B cell (primary cell): ENCODE measurements at regions not wholly inside any gene's neighbourhood (a gene's known extent, or its start where the extent isn't known, plus 50 kb on each side); places are given as distances from the start of the nearest gene placed in this dataset.

Experiments
- ATAC-seq: fragments of 200-7000 bp; cut with Tn5 transposase; one replicate; pipeline ENCODE4 v1.10.0; 2021; ENCODE audit warnings: low read depth, mild to moderate bottlenecking, moderate number of reproducible peaks, moderate library complexity
- CTCF ChIA-PET: fragments of 350-600 bp; sonication (Branson Sonifier 250); formaldehyde crosslinking; loops from one replicate; lab custom pipeline; 2021; ENCODE audit warnings: antibody characterized with exemption, inconsistent platforms; lab: Charles Lee
- POLR2A ChIA-PET: fragments of 350-600 bp; sonication (Branson Sonifier 250); formaldehyde crosslinking; loops from one replicate; lab custom pipeline; 2021; ENCODE audit warnings: antibody characterized with exemption; lab: Charles Lee
- DNase-seq: peaks from one replicate; pipeline ENCODE4 v3.0.0; 2013
- H2AFZ ChIP-seq: 2 replicates; pipeline ENCODE4 v1.6.1; 2012; ENCODE audit warnings: mild to moderate bottlenecking, low read depth, low read length; ENCODE audit not compliant: insufficient read depth, poor library complexity, severe bottlenecking
- H3K27ac ChIP-seq, 2 donors: 1 replicate in 1 of 2; 2 replicates in 1 of 2; pipeline ENCODE4 v1.5.1; 2012 to 2013; ENCODE audit warnings: low read length in 2 of 2, mild to moderate bottlenecking in 2 of 2, moderate library complexity in 1 of 2
- H3K27me3 ChIP-seq, 4 experiments: fragments of 200-600 bp in 1 of 4; sonication (generic) in 1 of 4; replicated peaks in 1 of 4; 1 replicate in 2 of 4; 2 replicates in 2 of 4; pipeline versions ENCODE4 v1.6.1 to v1.7.0; 2013 to 2016; ENCODE audit warnings: low read length in 3 of 4, mild to moderate bottlenecking in 2 of 4, mixed read lengths in 1 of 4, moderate library complexity in 1 of 4; ENCODE audit not compliant: insufficient read depth in 4 of 4, control insufficient read depth in 3 of 4; ENCODE audit errors: control extremely low read depth in 1 of 4
- H3K36me3 ChIP-seq, 2 experiments: replicated peaks in 1 of 2; 1 replicate in 1 of 2; 2 replicates in 1 of 2; pipeline versions ENCODE4 v1.6.1 to v1.7.1; 2013; ENCODE audit warnings: low read length in 1 of 2; ENCODE audit not compliant: insufficient read depth in 2 of 2, control insufficient read depth in 1 of 2; ENCODE audit errors: control extremely low read depth in 1 of 2, extremely low read depth in 1 of 2
- H3K4me1 ChIP-seq, 2 donors: fragments of 200-600 bp in 1 of 2; sonication (generic) in 1 of 2; 1 replicate in 1 of 2; 2 replicates in 1 of 2; pipeline versions ENCODE4 v1.5.1 to v1.6.1; 2013 to 2017; ENCODE audit warnings: low read length in 2 of 2; ENCODE audit not compliant: control insufficient read depth in 2 of 2, insufficient read depth in 2 of 2
- H3K4me2 ChIP-seq: replicated peaks from 2 replicates; pipeline ENCODE3; 2012; ENCODE audit warnings: mild to moderate bottlenecking, low read depth, low read length; ENCODE audit not compliant: poor library complexity, severe bottlenecking
- H3K4me3 ChIP-seq, 5 experiments: fragments of 200-600 bp in 1 of 5; sonication (generic) in 1 of 5; 1 replicate in 3 of 5; 2 replicates in 2 of 5; pipeline versions ENCODE4 v1.5.1 to v1.7.0; 2011 to 2016; ENCODE audit warnings: low read length in 4 of 5, mild to moderate bottlenecking in 4 of 5, low read depth in 2 of 5, control low read depth in 1 of 5, moderate library complexity in 1 of 5; ENCODE audit not compliant: insufficient read depth in 1 of 5; ENCODE audit errors: control extremely low read depth in 1 of 5, extremely low read depth in 1 of 5
- H3K79me2 ChIP-seq: fragments of 200-600 bp; sonication (generic); one replicate; pipeline ENCODE4 v1.6.0; 2016; ENCODE audit warnings: low read length; ENCODE audit not compliant: control insufficient read depth, insufficient read depth
- H3K9ac ChIP-seq: fragments of 200-600 bp; sonication (generic); 2 replicates; pipeline ENCODE4 v1.6.1; 2017; ENCODE audit warnings: mild to moderate bottlenecking, low read length, moderate library complexity
- H3K9me3 ChIP-seq, 3 donors: one replicate each; pipeline versions ENCODE4 v1.6.1 to v1.7.1; 2013; ENCODE audit warnings: low read length in 2 of 3; ENCODE audit not compliant: control insufficient read depth in 2 of 3, insufficient read depth in 1 of 3; ENCODE audit errors: control extremely low read depth in 1 of 3
- H4K20me1 ChIP-seq: 2 replicates; pipeline ENCODE4 v1.6.0; 2012; ENCODE audit warnings: mild to moderate bottlenecking, low read length; ENCODE audit not compliant: insufficient read depth, control insufficient read depth, poor library complexity, severe bottlenecking
- H3K27ac Mint-ChIP-seq: one replicate; pipeline ENCODE4 v1.8.0; 2021; ENCODE audit warnings: mixed read lengths
- H3K27me3 Mint-ChIP-seq: one replicate; pipeline ENCODE4 v1.8.0; 2021; ENCODE audit warnings: mixed read lengths
- H3K4me1 Mint-ChIP-seq: one replicate; pipeline ENCODE4 v1.8.0; 2021; ENCODE audit warnings: mixed read lengths
- H3K4me3 Mint-ChIP-seq: one replicate; pipeline ENCODE4 v1.8.0; 2021; ENCODE audit warnings: mixed read lengths
- H3K9me3 Mint-ChIP-seq: one replicate; pipeline ENCODE4 v1.8.0; 2022; ENCODE audit warnings: mixed read lengths; ENCODE audit not compliant: insufficient read depth
- EZH2 ChIP-seq: IDR thresholded peaks from 2 replicates; pipeline ENCODE4 v1.6.1; 2012; ENCODE audit warnings: borderline replicate concordance, low read depth, mild to moderate bottlenecking, moderate library complexity, low read length; ENCODE audit not compliant: insufficient read depth, poor library complexity, severe bottlenecking
- WGBS: methylation state at CpG from one replicate; pipeline ENCODE4 v1.1.5; 2013; ENCODE audit warnings: missing lambda C conversion rate; ENCODE audit not compliant: insufficient coverage; 5-methylcytosine and 5-hydroxymethylcytosine counted together
- intact Hi-C: fragments of 100-400 bp; cut with micrococcal nuclease; formaldehyde crosslinking; loops from one replicate; pipeline ENCODE4 v1.10.0; 2022
- TF ChIP-seq, protein P1 (sequence below): fragments of 200-600 bp; IDR thresholded peaks from one replicate; pipeline ENCODE4 v1.8.0; 2022; ENCODE audit warnings: antibody characterized with exemption, mild to moderate bottlenecking

DNA sequence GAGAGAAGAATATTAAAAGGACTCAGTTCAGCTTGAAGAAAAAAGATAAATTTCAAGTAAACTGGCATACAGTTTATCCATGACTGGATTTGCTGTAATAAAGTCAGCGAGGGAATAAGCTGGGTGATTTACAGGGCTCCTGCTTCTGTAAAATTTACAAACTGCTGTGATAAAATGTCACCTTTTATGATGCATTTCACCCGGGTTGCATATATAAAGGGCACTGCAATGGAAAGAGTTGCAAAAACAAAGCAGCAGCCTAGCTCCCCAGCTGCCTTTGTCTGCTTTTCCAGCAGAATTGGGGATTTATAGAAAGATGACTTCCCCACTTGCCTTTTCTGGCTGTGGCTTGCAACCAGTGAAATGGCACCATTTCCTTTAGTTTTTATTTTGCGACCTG, 132.5 kb upstream of the LHCGR start:
- TF ChIP-seq EZH2: no peak
- TF ChIP-seq, protein P1, sequence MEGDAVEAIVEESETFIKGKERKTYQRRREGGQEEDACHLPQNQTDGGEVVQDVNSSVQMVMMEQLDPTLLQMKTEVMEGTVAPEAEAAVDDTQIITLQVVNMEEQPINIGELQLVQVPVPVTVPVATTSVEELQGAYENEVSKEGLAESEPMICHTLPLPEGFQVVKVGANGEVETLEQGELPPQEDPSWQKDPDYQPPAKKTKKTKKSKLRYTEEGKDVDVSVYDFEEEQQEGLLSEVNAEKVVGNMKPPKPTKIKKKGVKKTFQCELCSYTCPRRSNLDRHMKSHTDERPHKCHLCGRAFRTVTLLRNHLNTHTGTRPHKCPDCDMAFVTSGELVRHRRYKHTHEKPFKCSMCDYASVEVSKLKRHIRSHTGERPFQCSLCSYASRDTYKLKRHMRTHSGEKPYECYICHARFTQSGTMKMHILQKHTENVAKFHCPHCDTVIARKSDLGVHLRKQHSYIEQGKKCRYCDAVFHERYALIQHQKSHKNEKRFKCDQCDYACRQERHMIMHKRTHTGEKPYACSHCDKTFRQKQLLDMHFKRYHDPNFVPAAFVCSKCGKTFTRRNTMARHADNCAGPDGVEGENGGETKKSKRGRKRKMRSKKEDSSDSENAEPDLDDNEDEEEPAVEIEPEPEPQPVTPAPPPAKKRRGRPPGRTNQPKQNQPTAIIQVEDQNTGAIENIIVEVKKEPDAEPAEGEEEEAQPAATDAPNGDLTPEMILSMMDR: no peak
- H3K27me3 Mint-ChIP-seq: peaks cover 10% of the 10 kb centered on the region
- no peaks in the 10 kb centered on the region for H3K36me3 ChIP-seq
- no peak for DNase-seq
- no peaks in the 10 kb centered on the region for H3K4me1 Mint-ChIP-seq
- no peak overlapping the region for H3K27ac Mint-ChIP-seq
- WGBS: 76% methylated on average over 3 of the region's 3 CpGs
- H3K27ac ChIP-seq: no peak overlapping the region
- no peaks in the 10 kb centered on the region for H3K79me2 ChIP-seq
- no peak overlapping the region for H3K4me3 Mint-ChIP-seq
- ChIA-PET CTCF (no interaction called here), POLR2A (no interaction called here)
- no peaks in the 10 kb centered on the region for H4K20me1 ChIP-seq
- intact Hi-C loops: no loop called here
- no peak overlapping the region for H3K9ac ChIP-seq
- no peak for ATAC-seq
- no peaks in the 10 kb centered on the region for H3K4me1 ChIP-seq
- H3K9me3 Mint-ChIP-seq: no peaks in the 10 kb centered on the region
- no peak overlapping the region for H3K4me2 ChIP-seq
- no peak overlapping the region for H2AFZ ChIP-seq
- peaks cover 0 to 3% (median 0%) of the 10 kb centered on the region in 3 donors for H3K9me3 ChIP-seq
- H3K4me3 ChIP-seq: no peak overlapping the region
- H3K27me3 ChIP-seq: no peaks in the 10 kb centered on the region

DNA sequence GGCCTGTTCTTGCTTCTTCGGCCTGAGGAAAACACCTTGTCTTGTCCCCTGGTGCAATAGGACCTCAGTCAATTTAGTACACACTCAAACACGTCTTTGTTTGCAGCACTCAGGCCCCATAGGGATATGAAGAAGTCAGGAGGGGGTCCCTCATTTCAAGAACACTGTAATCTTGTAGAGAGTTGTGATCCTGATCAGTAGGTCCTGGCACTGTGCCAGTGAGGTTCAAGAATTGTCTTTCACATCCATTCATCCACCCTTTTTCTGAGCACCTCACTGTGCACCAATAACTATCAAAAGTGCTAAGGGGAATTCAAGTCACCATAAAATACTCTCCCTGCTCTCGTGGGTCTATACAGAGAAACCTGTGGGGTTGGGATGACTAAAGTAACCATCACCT, 131.4 kb upstream of the LHCGR start:
- Histone ChIP-seq H3K27ac (no peak overlapping the region), H3K36me3 (no peaks in the 10 kb centered on the region), H2AFZ (no peak overlapping the region), H3K27me3 (no peaks in the 10 kb centered on the region), H4K20me1 (no peaks in the 10 kb centered on the region), H3K4me2 (no peak overlapping the region), H3K79me2 (no peaks in the 10 kb centered on the region), H3K4me3 (no peak overlapping the region), H3K9me3 (peaks cover 0 to 3% (median 0%) of the 10 kb centered on the region in 3 donors), H3K9ac (no peak overlapping the region), H3K4me1 (no peaks in the 10 kb centered on the region)
- TF ChIP-seq, protein P1: no peak
- no peak for TF ChIP-seq EZH2
- H3K27me3 Mint-ChIP-seq: peaks cover 10% of the 10 kb centered on the region
- intact Hi-C loops: no loop called here
- WGBS: no CpG with 5 or more reads among the region's 3 CpGs
- H3K9me3 Mint-ChIP-seq: no peaks in the 10 kb centered on the region
- POLR2A ChIA-PET: no interaction called here
- H3K4me1 Mint-ChIP-seq: no peaks in the 10 kb centered on the region
- DNase-seq: no peak
- H3K27ac Mint-ChIP-seq: no peak overlapping the region
- ATAC-seq: no peak
- CTCF ChIA-PET: no interaction called here
- no peak overlapping the region for H3K4me3 Mint-ChIP-seq
